Breast epithelium (tissue), 3 donors: ENCODE measurements at regions not wholly inside any gene's neighbourhood (a gene's known extent, or its start where the extent isn't known, plus 50 kb on each side); places are given as distances from the start of the nearest gene placed in this dataset.

Source experiments
- CTCF ChIP-seq, 3 donors: fragments of 450-650 bp; IDR thresholded peaks; one replicate each; pipeline ENCODE4 v1.5.1; 2016 to 2017; ENCODE audit warnings: antibody characterized with exemption in 3 of 3, mild to moderate bottlenecking in 3 of 3, moderate library complexity in 3 of 3
- POLR2A ChIP-seq: fragments of 450-650 bp; IDR thresholded peaks from one replicate; pipeline ENCODE4 v1.6.1; 2016; ENCODE audit warnings: antibody characterized with exemption, mild to moderate bottlenecking, moderate library complexity

- TF ChIP-seq CTCF (IDR thresholded peaks at IDR 0.05) (no peak), POLR2A (no peak)
Observed at GRCh38 chr5:84869675-84870074, 485.0 kb upstream of the EDIL3 start.
